K562 (cell line): ENCODE measurements at regions not wholly inside any gene's neighbourhood (a gene's known extent, or its start where the extent isn't known, plus 50 kb on each side); places are given as distances from the start of the nearest gene placed in this dataset.

Experiments
- ATAC-seq: fragments of 200-7000 bp; cut with Tn5 transposase; 3 replicates; pipeline ENCODE4 v1.9.1; 2020; ENCODE audit warnings: moderate library complexity
- BruUV-seq: library from RNA; stranded (reverse); fragments of 400-500 nt; replicated peaks from 2 replicates; lab custom pipeline; 2021; lab: Mats Ljungman, UMichigan
- CTCF ChIA-PET: fragments of 300-600 bp; formaldehyde crosslinking; extraction: SDS; loops from one replicate; lab custom pipeline; 2021; ENCODE audit warnings: low intra/inter-chr PET ratio; lab: Yijun Ruan, JAX
- POLR2A ChIA-PET: fragments of 300-600, 350-650 bp; sonication (Branson Sonifier 250); formaldehyde crosslinking; extraction: SDS; loops from one replicate; lab custom pipeline; 2021; ENCODE audit warnings: antibody characterized with exemption, inconsistent platforms; lab: Yijun Ruan, JAX
- DNase-seq, 4 experiments: peaks; one replicate each; pipeline versions ENCODE4 v3.0.0 to v3.0.0-alpha.2; 2011 to 2018; ENCODE audit warnings: low spot score in 3 of 4, mixed read lengths in 3 of 4; ENCODE audit errors: extremely low read depth in 1 of 4
- FAIRE-seq: peaks from 2 replicates; lab custom pipeline; 2011; peaks lifted over from hg19 to GRCh38; lab: Jason Lieb, UNC
- H2AFZ ChIP-seq: 2 replicates; pipeline ENCODE4 v1.6.0; 2011; ENCODE audit warnings: low read depth, low read length, control low read depth, inconsistent platforms
- H3K27ac ChIP-seq: fragments of 200-600 bp; 3 replicates; pipeline ENCODE4 v1.8.0; 2011; ENCODE audit warnings: low read depth, mild to moderate bottlenecking, control low read depth, inconsistent platforms, low read length, moderate library complexity, mixed read lengths; ENCODE audit errors: extremely low read depth
- H3K27me3 ChIP-seq, 2 experiments: fragments of 300-600 bp in 1 of 2; 2 replicates in 1 of 2; 3 replicates in 1 of 2; pipeline versions ENCODE4 v1.6.0 to v1.8.0; 2011; ENCODE audit warnings: inconsistent platforms in 2 of 2, low read length in 2 of 2, mild to moderate bottlenecking in 1 of 2, mixed read lengths in 1 of 2, moderate library complexity in 1 of 2; ENCODE audit not compliant: control insufficient read depth in 2 of 2, insufficient read depth in 2 of 2
- H3K36me3 ChIP-seq: fragments of 300-600 bp; 3 replicates; pipeline ENCODE4 v1.8.0; 2011; ENCODE audit warnings: mild to moderate bottlenecking, low read length, inconsistent platforms; ENCODE audit not compliant: control insufficient read depth, insufficient read depth
- H3K4me1 ChIP-seq, 2 experiments: fragments of 200-600 bp in 1 of 2; replicated peaks in 1 of 2; 2 replicates in 1 of 2; 3 replicates in 1 of 2; pipeline versions ENCODE4 v1.5.1 to v1.8.0; 2011; ENCODE audit warnings: inconsistent platforms in 2 of 2, low read length in 2 of 2, mild to moderate bottlenecking in 1 of 2, mixed read lengths in 1 of 2, moderate library complexity in 1 of 2; ENCODE audit not compliant: control insufficient read depth in 2 of 2, insufficient read depth in 2 of 2
- H3K4me2 ChIP-seq: 2 replicates; pipeline ENCODE4 v1.6.1; 2011; ENCODE audit warnings: low read length, control low read depth, inconsistent platforms, mixed read lengths; ENCODE audit not compliant: insufficient read depth
- H3K4me3 ChIP-seq: fragments of 200-600 bp; sonication (generic), shearing (Covaris generic); 2 replicates; pipeline ENCODE4 v1.5.1; 2016; ENCODE audit warnings: control low read depth, inconsistent platforms
- H3K79me2 ChIP-seq: fragments of 200-600 bp; 3 replicates; pipeline ENCODE4 v1.8.0; 2011; ENCODE audit warnings: low read length, inconsistent platforms; ENCODE audit not compliant: control insufficient read depth, insufficient read depth
- H3K9ac ChIP-seq, 2 experiments: 2 replicates each; pipeline versions ENCODE4 v1.6.0 to v1.6.1; 2011; ENCODE audit warnings: low read depth in 2 of 2, low read length in 2 of 2, control low read depth in 1 of 2, inconsistent platforms in 1 of 2, mild to moderate bottlenecking in 1 of 2, mixed read lengths in 1 of 2; ENCODE audit not compliant: insufficient read depth in 1 of 2
- H3K9me1 ChIP-seq: one replicate; pipeline ENCODE4 v1.6.0; 2011; ENCODE audit warnings: inconsistent platforms, mild to moderate bottlenecking, low read length, moderate library complexity; ENCODE audit not compliant: control insufficient read depth, insufficient read depth
- H3K9me3 ChIP-seq: replicated peaks from 2 replicates; pipeline ENCODE4 v1.5.1; 2011; ENCODE audit warnings: low read depth, low read length, inconsistent platforms; ENCODE audit not compliant: control insufficient read depth, insufficient read depth
- H4K20me1 ChIP-seq: replicated peaks from 2 replicates; pipeline ENCODE4 v1.6.1; 2011; ENCODE audit warnings: low read length, inconsistent platforms, mixed read lengths; ENCODE audit not compliant: control insufficient read depth, insufficient read depth
- CLOCK ChIP-seq: fragments of 250-450 bp; sonication (Bioruptor Pico); IDR thresholded peaks from 2 replicates; pipeline ENCODE4 v1.4.0; 2020; ENCODE audit warnings: mild to moderate bottlenecking, moderate library complexity, borderline replicate concordance
- FOXP1 ChIP-seq: sonication (generic); formaldehyde crosslinking; IDR thresholded peaks from 2 replicates; pipeline ENCODE4 v1.8.0; 2022; ENCODE audit warnings: mild to moderate bottlenecking, missing genetic modification reagents
- MEF2D ChIP-seq: conservative IDR thresholded peaks from 2 replicates; pipeline ENCODE4 v1.6.1; 2016; ENCODE audit warnings: low read depth, missing genetic modification characterization, missing compliant biosample characterization
- MYC ChIP-seq, 2 experiments: fragments of 250-450 bp in 1 of 2; sonication (Bioruptor Pico) in 1 of 2; IDR thresholded peaks; 2 replicates each; pipeline versions ENCODE4 v1.5.1 to v1.6.1; 2012 to 2021; ENCODE audit warnings: low read depth in 2 of 2, borderline replicate concordance in 1 of 2, improper control_type of control experiment in 1 of 2, low read length in 1 of 2, mild to moderate bottlenecking in 1 of 2, moderate library complexity in 1 of 2
- PML ChIP-seq: IDR thresholded peaks from 2 replicates; pipeline ENCODE4 v1.6.1; 2012; ENCODE audit warnings: low read length, inconsistent platforms
- RB1 ChIP-seq: fragments of 450-650 bp; IDR thresholded peaks from 2 replicates; pipeline ENCODE4 v1.6.1; 2017; ENCODE audit warnings: low read depth, mild to moderate bottlenecking
- WGBS: fragments of 100-300 bp; shearing (Covaris generic); methylation state at CpG from one replicate; pipeline ENCODE4 v1.1.6; 2016; ENCODE audit warnings: low coverage, mixed read lengths; ENCODE audit not compliant: insufficient coverage; ENCODE audit errors: missing lambda C conversion rate; 5-methylcytosine and 5-hydroxymethylcytosine counted together
- in situ Hi-C: fragments of 300-500 bp; cut with MboI; formaldehyde crosslinking; loops from 4 replicates; pipeline ENCODE4 v1.15.0; 2018; ENCODE audit warnings: inconsistent platforms, mixed read lengths
- intact Hi-C: fragments of 100-400 bp; cut with micrococcal nuclease; formaldehyde crosslinking; loops from 2 replicates; pipeline ENCODE4 v1.14.2; 2022

- TF ChIP-seq CLOCK (CRISPR knock-in tag): no peak
These were observed 142.5 kb downstream of the IL20RB start (continued) for GRCh38 chr3:137100326-137100725.

GRCh38 chr3:137103739-137104138 is 146.0 kb downstream of the IL20RB start:
- FAIRE-seq (no peak), DNase-seq (no peak), ATAC-seq (no peak)
- 2% methylated on average over 7 of the region's 7 CpGs for WGBS
- Histone ChIP-seq H2AFZ (no peak overlapping the region), H3K27me3 (no peaks in the 10 kb centered on the region), H3K4me3 (no peak overlapping the region), H3K9me3 (no peaks in the 10 kb centered on the region), H3K79me2 (no peaks in the 10 kb centered on the region), H3K9me1 (no peaks in the 10 kb centered on the region), H4K20me1 (no peaks in the 10 kb centered on the region), H3K36me3 (no peaks in the 10 kb centered on the region), H3K9ac (no peak overlapping the region), H3K4me1 (no peaks in the 10 kb centered on the region), H3K27ac (no peak overlapping the region), H3K4me2 (no peak overlapping the region)
- no TSS peak for BruUV-seq
- ChIA-PET POLR2A (no interaction called here), CTCF (no interaction called here)
- in situ Hi-C loops: loop anchor here (25.0 kb wide), 1 partner anchor 859 kb away; no protein-coding TSS in a partner anchor
- intact Hi-C loops: no loop called here
- no peak for TF ChIP-seq MYC (IDR thresholded peaks at IDR 0.05; ENCODE audit: low read depth, low read length)
- TF ChIP-seq MYC (CRISPR knock-in tag; IDR thresholded peaks at IDR 0.05; ENCODE audit: borderline replicate concordance, low read depth): no peak
- TF ChIP-seq MEF2D: no peak
- no peak for TF ChIP-seq PML
- no peak for TF ChIP-seq RB1
- no peak for TF ChIP-seq FOXP1 (CRISPR knock-in tag)
